AG04450 (cell line): ENCODE measurements at regions not wholly inside any gene's neighbourhood (a gene's known extent, or its start where the extent isn't known, plus 50 kb on each side); places are given as distances from the start of the nearest gene placed in this dataset.

ENCODE experiments used
- CTCF ChIA-PET: fragments of 300-600, 350-600 bp; formaldehyde crosslinking; extraction: SDS; loops from one replicate; lab custom pipeline; 2022; ENCODE audit warnings: antibody characterized with exemption, inconsistent platforms; lab: Charles Lee
- POLR2A ChIA-PET: fragments of 350-600 bp; formaldehyde crosslinking; extraction: SDS; loops from one replicate; lab custom pipeline; 2021; ENCODE audit warnings: antibody characterized with exemption, inconsistent platforms; lab: Yijun Ruan, JAX
- DNase-seq: peaks from one replicate; pipeline ENCODE4 v3.0.0-alpha.2; 2011; ENCODE audit warnings: low read depth, low spot score
- H3K27ac ChIP-seq: one replicate; pipeline ENCODE4 v1.5.1; 2012; ENCODE audit warnings: low read depth, low read length, control low read depth
- H3K27me3 ChIP-seq: one replicate; pipeline ENCODE4 v1.6.0; 2012; ENCODE audit warnings: low read length; ENCODE audit not compliant: control insufficient read depth, insufficient read depth
- H3K4me3 ChIP-seq: 2 replicates; pipeline ENCODE4 v1.5.1; 2011; ENCODE audit warnings: mild to moderate bottlenecking, low read depth, low read length, control low read depth
- H3K9me3 ChIP-seq: 2 replicates; pipeline ENCODE4 v1.5.1; 2012; ENCODE audit warnings: low read length; ENCODE audit not compliant: control insufficient read depth, insufficient read depth
- TF ChIP-seq, protein P1 (sequence below): IDR thresholded peaks from 2 replicates; pipeline ENCODE4 v1.5.1; 2011; ENCODE audit warnings: low read depth, low read length, control low read depth, inconsistent platforms

DNA sequence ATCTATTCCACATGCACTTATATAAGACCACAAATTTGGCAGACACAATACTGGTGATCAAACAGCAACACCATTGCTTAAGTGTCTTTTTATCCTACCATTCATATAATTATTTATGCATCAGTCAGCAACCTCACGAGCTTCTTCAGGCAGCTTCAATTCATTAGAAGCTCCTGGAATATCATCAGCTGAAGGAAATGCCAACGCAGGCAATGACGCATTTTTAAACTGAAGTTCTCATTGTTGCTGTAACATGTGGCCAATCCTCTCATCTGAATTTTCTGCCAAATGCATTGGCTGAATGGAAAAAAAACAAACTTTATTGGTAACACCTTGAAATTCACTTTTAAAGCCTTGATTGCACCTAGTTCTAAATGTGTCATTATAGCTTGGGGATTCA is 376.4 kb upstream of the RGMB start:
- TF ChIP-seq, protein P1, sequence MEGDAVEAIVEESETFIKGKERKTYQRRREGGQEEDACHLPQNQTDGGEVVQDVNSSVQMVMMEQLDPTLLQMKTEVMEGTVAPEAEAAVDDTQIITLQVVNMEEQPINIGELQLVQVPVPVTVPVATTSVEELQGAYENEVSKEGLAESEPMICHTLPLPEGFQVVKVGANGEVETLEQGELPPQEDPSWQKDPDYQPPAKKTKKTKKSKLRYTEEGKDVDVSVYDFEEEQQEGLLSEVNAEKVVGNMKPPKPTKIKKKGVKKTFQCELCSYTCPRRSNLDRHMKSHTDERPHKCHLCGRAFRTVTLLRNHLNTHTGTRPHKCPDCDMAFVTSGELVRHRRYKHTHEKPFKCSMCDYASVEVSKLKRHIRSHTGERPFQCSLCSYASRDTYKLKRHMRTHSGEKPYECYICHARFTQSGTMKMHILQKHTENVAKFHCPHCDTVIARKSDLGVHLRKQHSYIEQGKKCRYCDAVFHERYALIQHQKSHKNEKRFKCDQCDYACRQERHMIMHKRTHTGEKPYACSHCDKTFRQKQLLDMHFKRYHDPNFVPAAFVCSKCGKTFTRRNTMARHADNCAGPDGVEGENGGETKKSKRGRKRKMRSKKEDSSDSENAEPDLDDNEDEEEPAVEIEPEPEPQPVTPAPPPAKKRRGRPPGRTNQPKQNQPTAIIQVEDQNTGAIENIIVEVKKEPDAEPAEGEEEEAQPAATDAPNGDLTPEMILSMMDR = no peak
- Histone ChIP-seq H3K27me3 (no peaks in the 10 kb centered on the region), H3K27ac (no peak overlapping the region), H3K4me3 (no peak overlapping the region), H3K9me3 (peaks cover 3% of the 10 kb centered on the region; the same call in 1 of the 2 replicates)
- POLR2A ChIA-PET = no interaction called here
- no peak for DNase-seq
- CTCF ChIA-PET = no interaction called here

DNA sequence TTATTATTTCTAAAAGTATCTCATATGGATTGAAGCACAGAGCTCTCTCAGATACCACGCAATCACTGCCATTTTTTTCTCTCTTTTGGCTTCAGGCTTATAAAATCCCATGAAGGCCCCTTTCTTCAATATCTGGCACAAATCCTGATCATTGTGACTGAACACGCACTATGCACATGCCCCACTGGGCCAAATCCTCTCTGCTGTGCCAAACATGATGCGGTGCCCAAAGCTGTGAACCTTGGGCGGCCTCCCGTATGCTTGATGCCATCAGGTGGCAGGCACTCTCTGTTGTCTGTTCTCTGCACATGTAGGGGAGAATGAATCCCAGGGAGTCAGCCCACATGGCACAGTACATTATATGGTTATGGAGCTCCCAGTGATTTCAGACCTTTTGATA is 375.0 kb upstream of the RGMB start:
- ChIA-PET CTCF (interaction anchor here (1.0 kb wide), 1 partner anchor 370 kb away, joined by 3 read pairs; no protein-coding TSS in a partner anchor), POLR2A (no interaction called here)
- no peak overlapping the region for H3K27ac ChIP-seq
- no peaks in the 10 kb centered on the region for H3K9me3 ChIP-seq
- DNase-seq = no peak
- TF ChIP-seq, protein P1 = no peak
- no peak overlapping the region for H3K4me3 ChIP-seq
- no peaks in the 10 kb centered on the region for H3K27me3 ChIP-seq

DNA sequence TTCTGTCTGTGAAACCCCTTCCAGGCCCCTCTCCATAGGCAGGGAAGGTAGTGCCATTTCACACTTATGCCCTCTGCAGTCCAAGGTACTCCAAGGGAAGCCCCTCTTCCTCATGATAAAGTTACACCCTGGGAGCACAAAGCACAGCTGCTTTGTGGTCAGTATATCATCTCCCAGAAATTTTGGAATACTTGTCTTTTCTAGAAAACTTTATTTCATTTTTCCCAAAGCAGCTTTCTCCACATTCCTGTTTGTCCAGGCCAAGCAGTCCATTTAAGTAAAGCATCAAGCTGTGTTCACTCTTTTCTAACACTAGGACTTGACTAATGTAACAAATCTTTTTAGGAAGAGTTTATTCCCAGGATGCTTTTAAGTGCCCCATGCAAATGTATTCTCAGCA is 371.8 kb upstream of the RGMB start:
- DNase-seq = no peak
- TF ChIP-seq, protein P1 = no peak
- H3K9me3 ChIP-seq = no peaks in the 10 kb centered on the region
- no peak overlapping the region for H3K4me3 ChIP-seq
- ChIA-PET CTCF (interaction anchor here (2.0 kb wide), 1 partner anchor 367 kb away, joined by 9 read pairs; no protein-coding TSS in a partner anchor), POLR2A (no interaction called here)
- no peak overlapping the region for H3K27ac ChIP-seq
- H3K27me3 ChIP-seq = no peaks in the 10 kb centered on the region

DNA sequence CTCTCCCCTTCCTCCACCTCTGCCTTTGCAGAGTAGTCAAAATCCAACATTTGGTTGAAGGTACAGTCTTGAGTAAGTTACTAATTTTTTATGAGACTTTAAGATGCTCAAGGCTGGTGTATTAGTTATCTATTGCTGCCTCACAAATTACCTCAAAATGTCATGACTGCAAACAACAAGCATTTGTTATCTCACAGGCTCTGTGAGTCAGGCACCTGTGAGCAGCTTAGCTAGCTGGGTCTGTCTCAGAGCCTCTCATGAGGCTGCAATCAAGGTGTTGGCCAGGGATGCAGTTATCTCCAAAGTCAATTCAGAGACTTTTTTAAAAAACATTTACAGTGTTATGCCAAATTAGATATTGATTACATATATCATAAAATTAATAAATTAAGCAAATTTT is 371.3 kb upstream of the RGMB start:
- Histone ChIP-seq H3K27ac (no peak overlapping the region), H3K27me3 (no peaks in the 10 kb centered on the region), H3K4me3 (no peak overlapping the region), H3K9me3 (no peaks in the 10 kb centered on the region)
- TF ChIP-seq, protein P1 = no peak
- DNase-seq = no peak
- ChIA-PET CTCF (interaction anchor here (1.4 kb wide), 1 partner anchor 367 kb away, joined by 5 read pairs; no protein-coding TSS in a partner anchor), POLR2A (interaction anchor here (0.6 kb wide), 1 partner anchor 394 kb away, joined by 7 read pairs; no protein-coding TSS in a partner anchor)

- ChIA-PET CTCF (interaction anchor here (1.4 kb wide), 1 partner anchor 366 kb away, joined by 5 read pairs; no protein-coding TSS in a partner anchor), POLR2A (no interaction called here)
- no peaks in the 10 kb centered on the region for H3K27me3 ChIP-seq
- no peak overlapping the region for H3K4me3 ChIP-seq
- TF ChIP-seq, protein P1 = no peak
- H3K27ac ChIP-seq = no peak overlapping the region
- H3K9me3 ChIP-seq = no peaks in the 10 kb centered on the region
- no peak for DNase-seq
Measured at GRCh38 chr5:98403131-98403530, 370.3 kb upstream of the RGMB start.
